Parathyroid adenoma (tissue), 2 donors: ENCODE measurements at regions not wholly inside any gene's neighbourhood (a gene's known extent, or its start where the extent isn't known, plus 50 kb on each side); places are given as distances from the start of the nearest gene placed in this dataset.

Experiments used
- H2AFZ ChIP-seq: fragments of 300-600 bp; sonication (generic); one replicate; pipeline ENCODE4 v1.7.0; 2017; ENCODE audit warnings: antibody characterized with exemption, mild to moderate bottlenecking
- H3K27ac ChIP-seq: fragments of 300-600 bp; sonication (generic); one replicate; pipeline ENCODE4 v1.7.0; 2017
- H3K27me3 ChIP-seq: fragments of 300-600 bp; sonication (generic); one replicate; pipeline ENCODE4 v1.7.0; 2017; ENCODE audit warnings: low read length; ENCODE audit not compliant: control insufficient read depth, insufficient read depth
- H3K36me3 ChIP-seq: fragments of 300-600 bp; sonication (generic); one replicate; pipeline ENCODE4 v1.7.0; 2017; ENCODE audit warnings: low read length; ENCODE audit not compliant: control insufficient read depth, insufficient read depth
- H3K4me1 ChIP-seq: fragments of 300-600 bp; sonication (generic); one replicate; pipeline ENCODE4 v1.7.0; 2017; ENCODE audit warnings: control low read depth
- H3K4me2 ChIP-seq: fragments of 300-600 bp; sonication (generic); one replicate; pipeline ENCODE4 v1.7.0; 2017; ENCODE audit warnings: low read length
- H3K4me3 ChIP-seq: fragments of 300-600 bp; sonication (generic); one replicate; pipeline ENCODE4 v1.7.0; 2017; ENCODE audit warnings: low read depth, low read length
- H3K79me2 ChIP-seq: fragments of 300-600 bp; sonication (generic); one replicate; pipeline ENCODE4 v1.7.0; 2017; ENCODE audit warnings: control low read depth
- H3K9ac ChIP-seq: fragments of 300-600 bp; sonication (generic); one replicate; pipeline ENCODE4 v1.7.0; 2017; ENCODE audit warnings: mild to moderate bottlenecking
- H3K9me3 ChIP-seq: fragments of 300-600 bp; sonication (generic); one replicate; pipeline ENCODE4 v1.7.0; 2017; ENCODE audit warnings: low read length; ENCODE audit not compliant: control insufficient read depth
- CTCF ChIP-seq: fragments of 300-600 bp; sonication (generic); IDR thresholded peaks from one replicate; pipeline ENCODE4 v1.7.0; 2017; ENCODE audit warnings: antibody characterized with exemption, mild to moderate bottlenecking
- donor health status: primary hyperparathyroidism.

DNA sequence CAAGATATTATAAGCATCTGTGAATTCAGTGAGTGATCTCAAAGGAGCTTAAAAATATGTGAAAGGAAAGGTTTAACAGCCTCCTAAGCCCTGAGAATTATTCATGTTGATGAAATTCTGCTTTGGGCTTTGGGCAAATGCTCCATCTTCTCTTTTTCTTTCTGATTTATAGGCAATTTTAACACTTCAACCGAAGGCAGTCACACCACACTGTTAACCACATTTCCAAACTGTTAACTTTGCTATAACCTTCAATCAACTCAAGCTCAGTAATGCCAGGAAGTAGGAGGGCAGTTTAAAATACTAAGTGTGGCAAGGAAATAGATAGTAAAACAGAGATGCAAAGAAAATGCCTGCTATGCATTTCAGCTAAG is 54.4 kb upstream of the NEK7 start:
- no peaks in the 10 kb centered on the region for H3K79me2 ChIP-seq
- H3K4me1 ChIP-seq, result no peaks in the 10 kb centered on the region
- H3K36me3 ChIP-seq, result no peaks in the 10 kb centered on the region
- H3K4me2 ChIP-seq, result no peak overlapping the region
- H3K27ac ChIP-seq, result no peak overlapping the region
- H3K9me3 ChIP-seq, result no peaks in the 10 kb centered on the region
- H3K9ac ChIP-seq, result no peak overlapping the region
- H3K4me3 ChIP-seq, result no peak overlapping the region
- no peaks in the 10 kb centered on the region for H3K27me3 ChIP-seq
- no peak for TF ChIP-seq CTCF
- no peak overlapping the region for H2AFZ ChIP-seq

DNA sequence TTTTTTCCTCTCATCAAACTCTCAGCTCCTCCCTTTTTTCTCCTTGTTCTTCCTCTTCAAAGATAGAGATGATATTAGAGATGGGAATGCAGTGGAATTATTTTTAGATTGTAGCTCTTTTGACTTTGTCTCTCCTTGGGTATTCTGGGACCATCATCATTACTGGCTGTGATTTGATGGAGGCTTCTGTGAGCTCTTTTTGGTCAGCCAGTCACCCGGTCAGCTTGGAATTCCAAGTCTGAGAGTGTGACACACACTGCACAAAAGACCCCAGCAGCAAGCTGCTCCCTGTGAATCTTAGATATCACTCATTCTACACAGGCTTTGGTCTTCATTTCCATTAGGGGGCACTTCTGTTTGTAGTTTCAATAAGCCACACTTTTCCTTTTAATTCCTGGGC is 51.6 kb upstream of the NEK7 start:
- H3K4me1 ChIP-seq, result no peaks in the 10 kb centered on the region

DNA sequence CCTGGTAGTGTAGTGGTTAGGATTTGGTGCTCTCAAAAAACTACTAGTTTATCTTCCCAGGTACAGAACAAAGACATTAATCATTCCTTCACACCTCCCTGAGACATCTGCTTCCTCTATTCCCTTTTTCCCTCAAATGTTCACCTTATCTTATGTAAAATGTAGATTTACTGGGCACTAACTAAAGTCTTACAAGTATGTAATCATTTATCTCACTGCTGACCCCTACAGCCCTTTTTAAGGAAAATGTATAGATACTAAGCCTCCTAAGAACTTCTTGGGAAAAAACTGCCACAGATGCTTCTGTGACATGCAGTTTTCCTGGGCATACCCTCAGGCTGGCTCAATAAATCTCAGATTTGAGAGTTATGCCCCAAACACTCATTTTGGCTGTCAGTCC is 50.8 kb upstream of the NEK7 start:
- Histone ChIP-seq H3K79me2 (no peaks in the 10 kb centered on the region), H3K9ac (no peak overlapping the region), H3K4me3 (no peak overlapping the region), H3K4me2 (no peak overlapping the region), H3K27ac (no peak overlapping the region), H3K27me3 (no peaks in the 10 kb centered on the region), H3K9me3 (no peaks in the 10 kb centered on the region), H2AFZ (no peak overlapping the region), H3K4me1 (no peaks in the 10 kb centered on the region), H3K36me3 (no peaks in the 10 kb centered on the region)
- no peak for TF ChIP-seq CTCF

More for the DNA sequence above, 51.6 kb upstream of the NEK7 start:
- no peak overlapping the region for H3K4me3 ChIP-seq
- H3K27ac ChIP-seq, result no peak overlapping the region
- H3K36me3 ChIP-seq, result no peaks in the 10 kb centered on the region
- no peaks in the 10 kb centered on the region for H3K27me3 ChIP-seq
- no peak overlapping the region for H3K4me2 ChIP-seq
- no peak for TF ChIP-seq CTCF
- H2AFZ ChIP-seq, result no peak overlapping the region
- H3K79me2 ChIP-seq, result no peaks in the 10 kb centered on the region
- H3K9me3 ChIP-seq, result no peaks in the 10 kb centered on the region
- no peak overlapping the region for H3K9ac ChIP-seq
